Endothelial cell of umbilical vein (primary cell): ENCODE measurements at regions not wholly inside any gene's neighbourhood (a gene's known extent, or its start where the extent isn't known, plus 50 kb on each side); places are given as distances from the start of the nearest gene placed in this dataset.

Experiments
- EZH2 ChIP-seq: IDR thresholded peaks from 2 replicates; pipeline ENCODE4 v1.6.1; 2012; ENCODE audit warnings: borderline replicate concordance, low read depth, mild to moderate bottlenecking, moderate library complexity, low read length, inconsistent platforms; ENCODE audit not compliant: severe bottlenecking
- FOS ChIP-seq: IDR thresholded peaks from 2 replicates; pipeline ENCODE4 v1.6.1; 2011; ENCODE audit warnings: mild to moderate bottlenecking, low read length, moderate library complexity, borderline replicate concordance; ENCODE audit not compliant: insufficient read depth
- GATA2 ChIP-seq: IDR thresholded peaks from 2 replicates; pipeline ENCODE4 v1.7.0; 2011; ENCODE audit warnings: low read depth, mild to moderate bottlenecking, moderate library complexity, mixed read lengths, low read length; ENCODE audit not compliant: insufficient read length, insufficient read depth
- POLR2A ChIP-seq: IDR thresholded peaks from 2 replicates; pipeline ENCODE4 v1.6.1; 2012; ENCODE audit warnings: low read depth, mild to moderate bottlenecking, control low read depth, low read length
- POLR2AphosphoS5 ChIP-seq: IDR thresholded peaks from 2 replicates; pipeline ENCODE4 v1.6.1; 2012; ENCODE audit warnings: low read depth, mild to moderate bottlenecking, control low read depth, low read length, moderate library complexity; ENCODE audit not compliant: insufficient read depth
- TF ChIP-seq, protein P1 (sequence below), 2 donors: IDR thresholded peaks; 1 replicate in 1 of 2; 2 replicates in 1 of 2; pipeline ENCODE4 v1.5.1; 2011; ENCODE audit warnings: low read length in 2 of 2, mild to moderate bottlenecking in 2 of 2, moderate library complexity in 2 of 2, control low read depth in 1 of 2, inconsistent platforms in 1 of 2, low read depth in 1 of 2; ENCODE audit not compliant: insufficient read depth in 1 of 2; ENCODE audit errors: extremely low read depth in 1 of 2
- TF ChIP-seq, protein P2 (sequence below): IDR thresholded peaks from 2 replicates; pipeline ENCODE4 v1.6.1; 2011; ENCODE audit not compliant: insufficient read depth, insufficient read length

DNA sequence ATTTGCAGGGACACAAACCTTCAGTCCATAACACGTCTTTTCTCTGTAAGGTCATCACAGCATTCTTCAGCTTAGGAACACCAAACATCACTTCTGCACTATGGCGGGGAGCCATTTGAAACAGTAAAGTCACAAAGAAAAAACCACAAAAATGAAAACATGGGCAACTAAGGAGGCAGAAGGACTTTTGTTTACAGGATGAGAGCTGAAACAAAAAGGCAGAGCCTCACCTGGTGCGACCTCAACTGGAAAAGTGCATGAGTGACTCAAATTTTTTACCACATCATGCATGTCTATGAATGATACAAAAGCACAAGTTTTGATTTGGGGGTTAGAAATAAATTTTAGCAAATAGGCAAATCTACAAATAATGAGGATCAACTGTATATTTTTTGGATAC, 68.2 kb upstream of the TNFAIP3 start:
- TF ChIP-seq EZH2 (no peak), GATA2 (no peak), POLR2A (no peak), POLR2AphosphoS5 (no peak), FOS (no peak)
- TF ChIP-seq, protein P1, sequence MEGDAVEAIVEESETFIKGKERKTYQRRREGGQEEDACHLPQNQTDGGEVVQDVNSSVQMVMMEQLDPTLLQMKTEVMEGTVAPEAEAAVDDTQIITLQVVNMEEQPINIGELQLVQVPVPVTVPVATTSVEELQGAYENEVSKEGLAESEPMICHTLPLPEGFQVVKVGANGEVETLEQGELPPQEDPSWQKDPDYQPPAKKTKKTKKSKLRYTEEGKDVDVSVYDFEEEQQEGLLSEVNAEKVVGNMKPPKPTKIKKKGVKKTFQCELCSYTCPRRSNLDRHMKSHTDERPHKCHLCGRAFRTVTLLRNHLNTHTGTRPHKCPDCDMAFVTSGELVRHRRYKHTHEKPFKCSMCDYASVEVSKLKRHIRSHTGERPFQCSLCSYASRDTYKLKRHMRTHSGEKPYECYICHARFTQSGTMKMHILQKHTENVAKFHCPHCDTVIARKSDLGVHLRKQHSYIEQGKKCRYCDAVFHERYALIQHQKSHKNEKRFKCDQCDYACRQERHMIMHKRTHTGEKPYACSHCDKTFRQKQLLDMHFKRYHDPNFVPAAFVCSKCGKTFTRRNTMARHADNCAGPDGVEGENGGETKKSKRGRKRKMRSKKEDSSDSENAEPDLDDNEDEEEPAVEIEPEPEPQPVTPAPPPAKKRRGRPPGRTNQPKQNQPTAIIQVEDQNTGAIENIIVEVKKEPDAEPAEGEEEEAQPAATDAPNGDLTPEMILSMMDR (IDR thresholded peaks at IDR 0.05; ENCODE audit: extremely low read depth in 1 of 2, insufficient read depth in 1 of 2, low read depth in 1 of 2, low read length in 2 of 2): no peak
- TF ChIP-seq, protein P2, sequence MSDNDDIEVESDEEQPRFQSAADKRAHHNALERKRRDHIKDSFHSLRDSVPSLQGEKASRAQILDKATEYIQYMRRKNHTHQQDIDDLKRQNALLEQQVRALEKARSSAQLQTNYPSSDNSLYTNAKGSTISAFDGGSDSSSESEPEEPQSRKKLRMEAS: no peak
